Panc1 (cell line): ENCODE measurements at regions not wholly inside any gene's neighbourhood (a gene's known extent, or its start where the extent isn't known, plus 50 kb on each side); places are given as distances from the start of the nearest gene placed in this dataset.

ENCODE experiments used
- ATAC-seq: fragments of 200-7000 bp; cut with Tn5 transposase; 2 replicates; pipeline ENCODE4 v1.9.1; 2020; ENCODE audit warnings: mild to moderate bottlenecking, moderate library complexity
- BruUV-seq: library from RNA; stranded (reverse); fragments of 400-500 nt; replicated peaks from 2 replicates; lab custom pipeline; 2021; lab: Mats Ljungman, UMichigan
- CTCF ChIA-PET: fragments of 300-600 bp; sonication (Branson Sonifier 250); formaldehyde crosslinking; loops from one replicate; lab custom pipeline; 2022; ENCODE audit warnings: antibody characterized with exemption; lab: Charles Lee
- POLR2A ChIA-PET: fragments of 300-600 bp; sonication (Branson Sonifier 250); formaldehyde crosslinking; loops from one replicate; lab custom pipeline; 2022; ENCODE audit warnings: antibody characterized with exemption; lab: Charles Lee
- DNase-seq: peaks from one replicate; pipeline ENCODE4 v3.0.0-alpha.2; 2010; ENCODE audit warnings: low read depth, low spot score
- H3K27ac ChIP-seq: 2 replicates; pipeline ENCODE4 v1.5.1; 2011; ENCODE audit warnings: mild to moderate bottlenecking, low read length, inconsistent platforms
- H3K27me3 ChIP-seq: fragments of 200-500 bp; sonication (Bioruptor generic); 2 replicates; pipeline ENCODE4 v1.6.0; 2014; ENCODE audit warnings: low read length, inconsistent platforms; ENCODE audit not compliant: control insufficient read depth, insufficient read depth
- H3K36me3 ChIP-seq: fragments of 200-500 bp; sonication (Bioruptor generic); 2 replicates; pipeline ENCODE4 v1.5.1; 2014; ENCODE audit warnings: inconsistent platforms, mild to moderate bottlenecking, low read length, moderate library complexity; ENCODE audit not compliant: control insufficient read depth, insufficient read depth
- H3K4me1 ChIP-seq: 2 replicates; pipeline ENCODE4 v1.5.1; 2011; ENCODE audit warnings: inconsistent platforms, mild to moderate bottlenecking, low read length, moderate library complexity; ENCODE audit not compliant: control insufficient read depth, insufficient read depth
- H3K4me3 ChIP-seq, 2 experiments: 2 replicates each; pipeline ENCODE4 v1.5.1; 2011 to 2012; ENCODE audit warnings: low read depth in 2 of 2, low read length in 2 of 2, mild to moderate bottlenecking in 2 of 2, inconsistent platforms in 1 of 2, moderate library complexity in 1 of 2
- H3K9me3 ChIP-seq: fragments of 200-500 bp; sonication (Bioruptor generic); 2 replicates; pipeline ENCODE4 v1.5.1; 2014; ENCODE audit warnings: low read depth, mild to moderate bottlenecking, inconsistent platforms, low read length, moderate library complexity; ENCODE audit not compliant: control insufficient read depth, insufficient read depth
- POLR2AphosphoS5 ChIP-seq: IDR thresholded peaks from 2 replicates; pipeline ENCODE4 v1.6.1; 2012; ENCODE audit warnings: mild to moderate bottlenecking, low read depth, low read length, moderate library complexity
- SIN3A ChIP-seq: IDR thresholded peaks from 2 replicates; pipeline ENCODE4 v1.6.1; 2012; ENCODE audit warnings: low read depth, mild to moderate bottlenecking, low read length, moderate library complexity, borderline replicate concordance; ENCODE audit not compliant: insufficient read depth
- TCF7L2 ChIP-seq: IDR thresholded peaks from 2 replicates; pipeline ENCODE4 v1.6.1; 2011; ENCODE audit warnings: mild to moderate bottlenecking, low read depth, low read length, inconsistent platforms
- in situ Hi-C: cut with HindIII; loops from 2 replicates; pipeline ENCODE4 v1.10.0; 2016; ENCODE audit warnings: low sequenced_read_pairs, low pct_unique_long_range_greater_than_20kb
- intact Hi-C: fragments of 100-400 bp; cut with micrococcal nuclease; formaldehyde crosslinking; loops from one replicate; pipeline ENCODE4 v1.10.0; 2022; ENCODE audit not compliant: unreplicated experiment
- TF ChIP-seq, protein P1 (sequence below), 2 experiments: IDR thresholded peaks; 2 replicates each; pipeline ENCODE4 v1.6.1; 2011 to 2012; ENCODE audit warnings: low read depth in 2 of 2, control low read depth in 1 of 2, low read length in 1 of 2, mild to moderate bottlenecking in 1 of 2, moderate library complexity in 1 of 2; ENCODE audit not compliant: insufficient read depth in 1 of 2
- TF ChIP-seq, protein P2 (sequence below): fragments of 450-650 bp; IDR thresholded peaks from 2 replicates; pipeline ENCODE4 v1.5.1; 2017; ENCODE audit warnings: mild to moderate bottlenecking

DNA sequence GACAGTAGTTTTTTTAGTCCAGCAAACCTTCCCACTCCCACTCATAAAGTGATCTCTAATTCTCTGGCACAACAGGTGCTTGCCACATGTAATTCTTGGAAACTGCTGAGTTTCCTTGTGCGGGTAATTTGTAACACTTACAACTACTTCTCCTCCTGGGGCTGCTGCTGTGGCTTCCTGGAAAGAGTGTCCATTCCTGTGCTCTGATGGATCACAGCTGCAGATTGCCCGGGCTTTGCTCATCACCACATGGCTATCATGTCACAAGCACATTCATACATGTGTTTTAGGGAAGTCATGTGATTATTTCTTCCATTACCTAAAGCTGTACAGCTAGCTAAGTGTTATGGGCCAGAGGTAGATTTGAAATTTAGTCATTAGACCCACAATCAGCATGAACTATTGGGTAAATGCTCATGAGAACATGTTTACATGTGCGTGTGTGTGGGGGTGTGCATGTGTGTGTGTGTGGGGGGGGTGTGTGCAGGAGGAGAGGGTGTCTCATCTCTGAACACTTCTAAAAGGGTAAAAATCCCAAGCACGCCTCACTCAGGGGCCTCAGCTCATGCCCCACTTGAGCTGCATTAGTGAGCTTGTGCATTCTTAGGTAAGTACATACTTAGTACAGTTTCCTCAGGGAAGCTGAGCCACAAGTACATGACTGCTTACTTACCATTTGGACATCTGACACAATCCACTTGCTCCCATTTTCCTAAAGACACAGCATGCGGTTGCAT, 118.1 kb upstream of the CCDC112 start:
- TF ChIP-seq, protein P1, sequence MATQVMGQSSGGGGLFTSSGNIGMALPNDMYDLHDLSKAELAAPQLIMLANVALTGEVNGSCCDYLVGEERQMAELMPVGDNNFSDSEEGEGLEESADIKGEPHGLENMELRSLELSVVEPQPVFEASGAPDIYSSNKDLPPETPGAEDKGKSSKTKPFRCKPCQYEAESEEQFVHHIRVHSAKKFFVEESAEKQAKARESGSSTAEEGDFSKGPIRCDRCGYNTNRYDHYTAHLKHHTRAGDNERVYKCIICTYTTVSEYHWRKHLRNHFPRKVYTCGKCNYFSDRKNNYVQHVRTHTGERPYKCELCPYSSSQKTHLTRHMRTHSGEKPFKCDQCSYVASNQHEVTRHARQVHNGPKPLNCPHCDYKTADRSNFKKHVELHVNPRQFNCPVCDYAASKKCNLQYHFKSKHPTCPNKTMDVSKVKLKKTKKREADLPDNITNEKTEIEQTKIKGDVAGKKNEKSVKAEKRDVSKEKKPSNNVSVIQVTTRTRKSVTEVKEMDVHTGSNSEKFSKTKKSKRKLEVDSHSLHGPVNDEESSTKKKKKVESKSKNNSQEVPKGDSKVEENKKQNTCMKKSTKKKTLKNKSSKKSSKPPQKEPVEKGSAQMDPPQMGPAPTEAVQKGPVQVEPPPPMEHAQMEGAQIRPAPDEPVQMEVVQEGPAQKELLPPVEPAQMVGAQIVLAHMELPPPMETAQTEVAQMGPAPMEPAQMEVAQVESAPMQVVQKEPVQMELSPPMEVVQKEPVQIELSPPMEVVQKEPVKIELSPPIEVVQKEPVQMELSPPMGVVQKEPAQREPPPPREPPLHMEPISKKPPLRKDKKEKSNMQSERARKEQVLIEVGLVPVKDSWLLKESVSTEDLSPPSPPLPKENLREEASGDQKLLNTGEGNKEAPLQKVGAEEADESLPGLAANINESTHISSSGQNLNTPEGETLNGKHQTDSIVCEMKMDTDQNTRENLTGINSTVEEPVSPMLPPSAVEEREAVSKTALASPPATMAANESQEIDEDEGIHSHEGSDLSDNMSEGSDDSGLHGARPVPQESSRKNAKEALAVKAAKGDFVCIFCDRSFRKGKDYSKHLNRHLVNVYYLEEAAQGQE (IDR thresholded peaks at IDR 0.05; ENCODE audit: insufficient read depth in 1 of 2, low read depth in 2 of 2, low read length in 1 of 2) = no peak
- no peak for TF ChIP-seq POLR2AphosphoS5
- TF ChIP-seq, protein P2, sequence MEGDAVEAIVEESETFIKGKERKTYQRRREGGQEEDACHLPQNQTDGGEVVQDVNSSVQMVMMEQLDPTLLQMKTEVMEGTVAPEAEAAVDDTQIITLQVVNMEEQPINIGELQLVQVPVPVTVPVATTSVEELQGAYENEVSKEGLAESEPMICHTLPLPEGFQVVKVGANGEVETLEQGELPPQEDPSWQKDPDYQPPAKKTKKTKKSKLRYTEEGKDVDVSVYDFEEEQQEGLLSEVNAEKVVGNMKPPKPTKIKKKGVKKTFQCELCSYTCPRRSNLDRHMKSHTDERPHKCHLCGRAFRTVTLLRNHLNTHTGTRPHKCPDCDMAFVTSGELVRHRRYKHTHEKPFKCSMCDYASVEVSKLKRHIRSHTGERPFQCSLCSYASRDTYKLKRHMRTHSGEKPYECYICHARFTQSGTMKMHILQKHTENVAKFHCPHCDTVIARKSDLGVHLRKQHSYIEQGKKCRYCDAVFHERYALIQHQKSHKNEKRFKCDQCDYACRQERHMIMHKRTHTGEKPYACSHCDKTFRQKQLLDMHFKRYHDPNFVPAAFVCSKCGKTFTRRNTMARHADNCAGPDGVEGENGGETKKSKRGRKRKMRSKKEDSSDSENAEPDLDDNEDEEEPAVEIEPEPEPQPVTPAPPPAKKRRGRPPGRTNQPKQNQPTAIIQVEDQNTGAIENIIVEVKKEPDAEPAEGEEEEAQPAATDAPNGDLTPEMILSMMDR = no peak
- TF ChIP-seq TCF7L2 = no peak
- no peak for TF ChIP-seq SIN3A
- ChIA-PET CTCF (interaction anchor here (0.6 kb wide), 1 partner anchor 160 kb away, joined by 4 read pairs; no protein-coding TSS in a partner anchor), POLR2A (no interaction called here)
- DNase-seq = no peak
- Histone ChIP-seq H3K4me1 (no peaks in the 10 kb centered on the region; the same call in 1 of the 2 replicates), H3K27ac (no peak overlapping the region), H3K36me3 (no peaks in the 10 kb centered on the region), H3K9me3 (no peaks in the 10 kb centered on the region), H3K4me3 (no peak overlapping the region), H3K27me3 (no peaks in the 10 kb centered on the region)
- intact Hi-C loops (no loop called here), in situ Hi-C loops (no loop called here)
- no peak for ATAC-seq
- no TSS peak for BruUV-seq

DNA sequence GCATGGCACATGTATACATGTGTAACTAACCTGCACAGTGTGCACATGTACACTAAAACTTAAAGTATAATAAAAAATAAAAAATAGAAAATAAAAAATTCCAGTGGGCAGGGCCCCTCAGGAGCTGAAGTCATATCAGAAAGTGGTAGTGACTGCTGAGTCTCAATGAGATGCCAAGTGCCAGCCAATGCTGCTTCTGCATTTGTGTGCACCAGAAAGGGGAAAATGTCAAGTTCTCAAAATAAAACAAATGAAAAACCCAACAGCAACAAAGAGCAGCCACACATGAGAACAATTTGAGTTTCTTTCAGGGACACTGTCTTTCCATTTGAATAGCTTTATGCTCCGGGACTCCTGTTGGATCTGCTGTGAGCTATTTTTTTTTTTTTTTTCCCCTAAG, 117.2 kb upstream of the CCDC112 start:
- ChIA-PET POLR2A (no interaction called here), CTCF (no interaction called here)
- in situ Hi-C loops = no loop called here
- Histone ChIP-seq H3K27ac (no peak overlapping the region), H3K36me3 (no peaks in the 10 kb centered on the region), H3K27me3 (no peaks in the 10 kb centered on the region), H3K9me3 (no peaks in the 10 kb centered on the region), H3K4me3 (no peak overlapping the region), H3K4me1 (no peaks in the 10 kb centered on the region; the same call in 1 of the 2 replicates)
- ATAC-seq (no peak), DNase-seq (no peak)
- TF ChIP-seq SIN3A = no peak
- no peak for TF ChIP-seq TCF7L2
- TF ChIP-seq, protein P1 (IDR thresholded peaks at IDR 0.05; ENCODE audit: insufficient read depth in 1 of 2, low read depth in 2 of 2, low read length in 1 of 2) = no peak
- TF ChIP-seq, protein P2 = no peak
- TF ChIP-seq POLR2AphosphoS5 = no peak
- intact Hi-C loops = no loop called here
- BruUV-seq = no TSS peak
